ENCODE measurements at regions not wholly inside any gene's neighbourhood (a gene's known extent, or its start where the extent isn't known, plus 50 kb on each side); places are given as distances from the start of the nearest gene placed in this dataset.
"Not testable (repeated sequence)": the region's sequence is repeated elsewhere in the genome, so short reads cannot be mapped to it uniquely, and the experiment has no call there.

GRCh38 chr4:74505355-74505978 is 60.5 kb downstream of the AREG start:
- not testable (repeated sequence) for DNase-seq (ENCODE audit: low read depth); H3K36me3 ChIP-seq (ENCODE audit: control insufficient read depth, insufficient read depth, low read length); H3K4me3 ChIP-seq (ENCODE audit: low read depth, low read length)

GRCh38 chr4:74509363-74509762 is 64.4 kb downstream of the AREG start:
- H3K27me3 ChIP-seq (ENCODE audit: control insufficient read depth, insufficient read depth, low read length); H3K4me3 ChIP-seq (ENCODE audit: low read depth, low read length); H3K36me3 ChIP-seq (ENCODE audit: control insufficient read depth, insufficient read depth, low read length); DNase-seq (ENCODE audit: low read depth): not testable (repeated sequence)

More at GRCh38 chr4:74505355-74505978, 60.5 kb downstream of the AREG start:
- H3K27me3 ChIP-seq (ENCODE audit: control insufficient read depth, insufficient read depth, low read length), result not testable (repeated sequence)

- no peak overlapping the region for H3K4me3 ChIP-seq (ENCODE audit: low read depth, low read length)
- H3K27me3 ChIP-seq (ENCODE audit: control insufficient read depth, insufficient read depth, low read length), result no peaks in the 10 kb centered on the region
- H3K36me3 ChIP-seq (ENCODE audit: control insufficient read depth, insufficient read depth, low read length), result no peaks in the 10 kb centered on the region
- no peak for TF ChIP-seq CTCF (IDR thresholded peaks at IDR 0.05; ENCODE audit: insufficient read depth, low read length, poor library complexity, severe bottlenecking)
- DNase-seq (ENCODE audit: low read depth), result no peak
These were observed 71.4 kb downstream of the AREG start for GRCh38 chr4:74516303-74516702.

- DNase-seq (ENCODE audit: low read depth), result no peak
- no peak for TF ChIP-seq CTCF (IDR thresholded peaks at IDR 0.05; ENCODE audit: insufficient read depth, low read length, poor library complexity, severe bottlenecking)
- H3K27me3 ChIP-seq (ENCODE audit: control insufficient read depth, insufficient read depth, low read length), result no peaks in the 10 kb centered on the region
- no peak overlapping the region for H3K4me3 ChIP-seq (ENCODE audit: low read depth, low read length)
- no peaks in the 10 kb centered on the region for H3K36me3 ChIP-seq (ENCODE audit: control insufficient read depth, insufficient read depth, low read length)
These were observed 73.1 kb downstream of the AREG start for GRCh38 chr4:74517996-74518395.

- Histone ChIP-seq H3K27me3 (ENCODE audit: control insufficient read depth, insufficient read depth, low read length) (no peaks in the 10 kb centered on the region), H3K36me3 (ENCODE audit: control insufficient read depth, insufficient read depth, low read length) (no peaks in the 10 kb centered on the region), H3K4me3 (ENCODE audit: low read depth, low read length) (no peak overlapping the region)
- TF ChIP-seq CTCF (IDR thresholded peaks at IDR 0.05; ENCODE audit: insufficient read depth, low read length, poor library complexity, severe bottlenecking), result no peak
- no peak for DNase-seq (ENCODE audit: low read depth)
These were observed 77.5 kb downstream of the AREG start for GRCh38 chr4:74522251-74522991.

GRCh38 chr4:74523096-74523495 is 78.2 kb downstream of the AREG start:
- Histone ChIP-seq H3K4me3 (ENCODE audit: low read depth, low read length) (no peak overlapping the region), H3K27me3 (ENCODE audit: control insufficient read depth, insufficient read depth, low read length) (no peaks in the 10 kb centered on the region), H3K36me3 (ENCODE audit: control insufficient read depth, insufficient read depth, low read length) (no peaks in the 10 kb centered on the region)
- no peak for TF ChIP-seq CTCF (IDR thresholded peaks at IDR 0.05; ENCODE audit: insufficient read depth, low read length, poor library complexity, severe bottlenecking)
- DNase-seq (ENCODE audit: low read depth), result no peak

GRCh38 chr4:74524985-74525384 is 80.0 kb downstream of the AREG start:
- TF ChIP-seq CTCF (IDR thresholded peaks at IDR 0.05; ENCODE audit: insufficient read depth, low read length, poor library complexity, severe bottlenecking), result no peak
- DNase-seq (ENCODE audit: low read depth), result no peak
- H3K4me3 ChIP-seq (ENCODE audit: low read depth, low read length), result no peak overlapping the region
- H3K27me3 ChIP-seq (ENCODE audit: control insufficient read depth, insufficient read depth, low read length), result no peaks in the 10 kb centered on the region
- H3K36me3 ChIP-seq (ENCODE audit: control insufficient read depth, insufficient read depth, low read length), result no peaks in the 10 kb centered on the region
